ENCODE measurements at regions not wholly inside any gene's neighbourhood (a gene's known extent, or its start where the extent isn't known, plus 50 kb on each side); places are given as distances from the start of the nearest gene placed in this dataset.

GRCh38 chr16:5526826-5527225, 429.2 kb upstream of the EEF2KMT start:
- DNase-seq = no peak

GRCh38 chr16:5523829-5524228, 426.2 kb upstream of the EEF2KMT start:
- intact Hi-C loops (cut with DNase I) = no loop called here

More at GRCh38 chr16:5526826-5527225, 429.2 kb upstream of the EEF2KMT start:
- intact Hi-C loops (cut with DNase I) = no loop called here

DNA sequence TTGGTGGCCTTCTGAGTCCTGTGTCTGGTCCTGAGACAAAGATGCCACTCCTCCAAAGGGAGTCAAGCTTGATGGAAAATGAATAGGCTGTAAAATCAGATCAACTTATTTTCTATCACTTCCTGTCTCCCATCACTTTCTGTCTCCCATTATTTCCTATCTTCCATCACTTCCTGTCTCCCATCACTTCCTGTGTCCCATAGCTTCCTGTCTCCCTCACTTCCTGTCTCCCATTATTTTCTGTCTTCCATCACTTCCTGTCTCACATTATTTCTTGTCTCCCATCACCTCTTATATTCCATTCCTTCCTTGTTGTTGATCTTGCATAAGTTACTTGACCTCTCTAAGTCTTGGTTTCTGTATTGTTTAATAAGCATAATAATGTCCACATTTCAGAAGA, 418.5 kb upstream of the EEF2KMT start:
- DNase-seq = no peak
- intact Hi-C loops (cut with DNase I) = no loop called here

More at GRCh38 chr16:5523829-5524228, 426.2 kb upstream of the EEF2KMT start:
- no peak for DNase-seq

GRCh38 chr16:5512014-5512413, 414.4 kb upstream of the EEF2KMT start:
- no peak for DNase-seq
- intact Hi-C loops (cut with DNase I) = no loop called here

- DNase-seq = no peak
- intact Hi-C loops (cut with DNase I) = no loop called here
Observed at GRCh38 chr16:5510819-5511370, 413.3 kb upstream of the EEF2KMT start.

GRCh38 chr16:5509794-5510193, 412.2 kb upstream of the EEF2KMT start:
- DNase-seq = no peak

DNA sequence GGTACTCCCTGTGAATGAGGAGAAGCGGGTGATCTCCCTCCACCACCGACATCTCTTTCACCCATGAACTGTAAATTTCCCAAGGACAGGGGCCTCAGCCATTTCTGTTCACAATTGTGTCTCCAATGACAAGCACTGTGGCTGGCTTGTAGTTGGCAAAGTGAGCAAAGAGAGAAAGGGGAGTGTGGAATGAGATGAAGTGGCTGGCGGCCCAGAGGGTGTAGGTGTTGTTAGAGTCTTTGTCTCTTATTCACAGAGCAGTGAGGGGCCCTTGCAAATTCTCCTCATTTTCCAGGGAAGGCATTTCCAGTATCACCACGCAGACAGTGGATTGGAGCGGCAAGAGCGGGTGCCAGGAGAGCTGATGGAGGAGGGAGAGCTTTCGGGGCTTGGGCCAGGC, 411.7 kb upstream of the EEF2KMT start:
- intact Hi-C loops (cut with DNase I) = no loop called here
- DNase-seq = no peak

More at GRCh38 chr16:5509794-5510193, 412.2 kb upstream of the EEF2KMT start:
- intact Hi-C loops (cut with DNase I) = no loop called here

DNA sequence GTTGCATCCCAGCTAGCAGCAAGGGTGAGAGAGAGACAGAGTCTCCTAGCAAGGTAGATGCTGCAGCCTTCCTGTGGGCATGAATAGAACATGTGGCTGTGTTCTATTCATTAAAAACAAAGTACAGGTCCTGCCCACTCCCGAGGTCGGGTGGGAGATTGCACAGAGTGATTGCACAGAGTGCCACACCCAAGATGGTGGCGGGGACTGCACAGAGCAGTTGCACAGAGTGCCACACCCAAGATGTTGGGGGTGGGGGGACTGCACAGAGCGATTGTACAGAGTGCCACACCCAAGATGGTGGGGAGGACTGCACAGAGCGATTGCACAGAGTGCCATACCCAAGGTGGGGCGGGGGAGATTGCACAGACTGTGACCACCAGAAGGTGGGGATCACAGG, 410.8 kb upstream of the EEF2KMT start:
- intact Hi-C loops (cut with DNase I) = no loop called here

GRCh38 chr16:5506021-5506420, 408.4 kb upstream of the EEF2KMT start:
- intact Hi-C loops (cut with DNase I) = no loop called here
- DNase-seq = peak in 39 of 42 donors; percentile 13 to 83 (median 47)

More for the DNA sequence above, 410.8 kb upstream of the EEF2KMT start:
- DNase-seq = no peak

DNA sequence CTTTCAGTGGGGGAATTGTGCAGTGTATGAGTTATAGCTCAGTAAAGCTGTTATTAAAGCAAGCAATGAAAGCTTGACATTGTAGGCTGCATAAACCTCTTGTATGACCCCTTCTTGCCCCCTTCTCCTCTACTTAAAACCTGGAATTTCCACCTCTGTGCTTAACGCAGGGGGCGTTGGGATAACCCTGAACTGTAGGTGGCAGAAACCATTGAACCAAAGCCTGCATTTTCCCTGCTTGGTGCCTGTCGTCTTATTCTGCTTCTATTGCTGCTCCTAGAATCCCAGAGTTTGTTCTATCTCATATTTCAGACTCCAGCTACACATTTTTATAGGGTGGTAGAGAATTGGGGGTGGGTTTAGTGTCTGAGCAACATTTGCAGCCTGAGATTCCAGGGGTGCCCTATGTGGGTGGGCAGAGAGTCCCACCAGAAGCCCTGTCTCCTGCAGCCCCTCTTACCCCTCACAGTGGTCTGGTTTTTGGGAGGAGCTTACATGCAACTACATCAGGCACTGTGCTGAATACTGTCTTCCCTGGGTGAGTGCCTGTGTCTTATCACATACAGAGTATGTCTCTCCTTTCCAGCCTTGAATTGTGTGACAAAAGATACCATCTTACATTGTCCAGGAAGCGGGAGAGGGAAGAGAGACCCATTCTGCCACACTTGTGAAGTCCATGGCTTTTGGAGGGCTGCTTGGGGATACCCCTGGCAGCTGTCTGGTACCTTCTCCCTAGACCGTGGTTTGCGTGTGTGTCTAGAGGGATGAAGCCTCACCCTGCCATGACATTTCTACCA, 407.7 kb upstream of the EEF2KMT start:
- intact Hi-C loops (cut with DNase I) = no loop called here
- DNase-seq = no peak

DNA sequence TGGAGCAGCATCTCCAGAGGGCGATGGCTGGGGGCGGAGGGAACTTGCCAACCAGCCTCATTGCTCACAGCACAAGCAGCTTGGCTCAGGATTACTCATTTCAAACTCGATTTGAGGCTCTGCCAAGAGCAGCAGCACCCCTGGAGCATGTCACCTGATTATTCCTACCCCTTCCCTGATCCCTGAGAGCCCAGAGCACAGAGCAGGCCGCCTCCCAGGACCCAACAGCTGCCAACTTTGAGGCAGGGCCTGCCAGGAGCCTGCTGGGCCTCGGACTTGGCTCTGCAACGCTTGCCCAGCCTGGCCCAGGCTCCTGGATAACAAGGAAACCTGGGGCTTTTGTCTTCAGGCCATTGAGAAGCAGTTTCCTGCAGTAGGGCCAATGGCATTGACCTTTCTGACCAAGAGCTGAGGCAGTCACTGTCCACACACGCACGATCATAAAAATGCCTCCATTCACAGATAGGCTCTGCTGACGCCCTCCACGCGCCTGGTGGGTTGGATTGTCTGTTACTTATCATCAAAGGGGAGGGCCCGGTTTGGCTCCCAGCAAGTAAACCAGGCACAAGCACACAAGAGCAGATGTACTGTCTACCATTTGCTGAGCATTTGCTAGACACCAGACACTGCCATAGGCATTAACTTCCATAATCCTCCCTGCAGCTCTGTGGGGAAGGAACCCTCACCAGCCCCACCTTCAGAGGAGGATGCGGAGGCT, 406.6 kb upstream of the EEF2KMT start:
- DNase-seq = peak; percentile 13 to 85 (median 60)
- intact Hi-C loops (cut with DNase I) = loop anchor here (5.0 kb wide), 1 partner anchor 118 kb away; no protein-coding TSS in a partner anchor

GRCh38 chr16:5502944-5503343, 405.3 kb upstream of the EEF2KMT start:
- intact Hi-C loops (cut with DNase I) = loop anchor here (5.0 kb wide), 1 partner anchor 119 kb away; no protein-coding TSS in a partner anchor
- DNase-seq = no peak

GRCh38 chr16:5502467-5502869, 404.9 kb upstream of the EEF2KMT start:
- peak in 31 of 42 donors; percentile 12 to 66 (median 34) for DNase-seq
- intact Hi-C loops (cut with DNase I) = loop anchor here (5.0 kb wide), 1 partner anchor 120 kb away; no protein-coding TSS in a partner anchor

- intact Hi-C loops (cut with DNase I) = loop anchor here (5.0 kb wide), 1 partner anchor 122 kb away; no protein-coding TSS in a partner anchor
Observed at GRCh38 chr16:5500526-5500925, 402.9 kb upstream of the EEF2KMT start.

DNA sequence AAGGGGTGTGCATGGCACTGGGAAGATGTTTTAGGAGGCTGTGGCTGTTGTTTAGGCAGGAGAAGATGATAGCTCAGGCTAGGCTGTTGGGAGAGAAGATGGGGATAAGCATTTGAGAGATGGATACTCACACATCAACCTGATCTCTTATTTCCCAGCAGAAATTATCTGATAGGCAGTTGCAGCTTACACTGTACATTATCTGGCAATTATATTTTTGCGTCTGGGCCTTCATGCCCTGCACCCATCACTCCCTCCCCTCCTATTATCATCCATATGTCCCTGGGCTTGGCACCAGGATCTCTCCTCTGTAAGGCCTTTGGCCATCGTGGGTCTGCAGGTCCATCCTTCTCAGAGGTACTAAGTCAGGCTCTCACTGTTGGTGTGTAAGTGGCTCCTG, 401.0 kb upstream of the EEF2KMT start:
- intact Hi-C loops (cut with DNase I) = loop anchor here (10.0 kb wide), 1 partner anchor 264 kb away; no protein-coding TSS in a partner anchor
- no peak for DNase-seq

More at GRCh38 chr16:5500526-5500925, 402.9 kb upstream of the EEF2KMT start:
- no peak for DNase-seq

DNA sequence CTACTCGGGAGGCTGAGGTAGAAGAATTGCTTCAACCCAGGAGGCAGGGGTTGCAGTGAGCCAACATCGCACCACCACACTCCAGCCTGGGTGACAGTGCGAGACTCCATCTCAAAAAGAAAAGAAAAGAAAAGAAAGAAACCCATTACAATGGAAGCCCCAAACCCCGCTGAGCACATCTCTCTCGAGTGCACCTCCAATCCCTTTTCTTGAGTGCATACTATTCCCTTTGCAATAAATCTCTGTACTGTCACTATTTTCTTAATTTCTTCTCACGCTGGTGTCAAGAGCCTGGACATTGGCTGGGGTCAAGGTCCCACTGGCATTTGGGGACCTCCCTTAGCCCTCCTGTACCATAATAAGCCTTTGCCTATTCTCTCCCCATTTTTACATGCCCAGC, 398.4 kb upstream of the EEF2KMT start:
- intact Hi-C loops (cut with DNase I) = loop anchor here (10.0 kb wide), 1 partner anchor 261 kb away; no protein-coding TSS in a partner anchor
- DNase-seq = no peak

GRCh38 chr16:5490499-5490898, 392.9 kb upstream of the EEF2KMT start:
- peak; percentile 29 to 84 (median 62) for DNase-seq
- intact Hi-C loops (cut with DNase I) = loop anchor here (10.0 kb wide), 1 partner anchor 256 kb away; no protein-coding TSS in a partner anchor

DNA sequence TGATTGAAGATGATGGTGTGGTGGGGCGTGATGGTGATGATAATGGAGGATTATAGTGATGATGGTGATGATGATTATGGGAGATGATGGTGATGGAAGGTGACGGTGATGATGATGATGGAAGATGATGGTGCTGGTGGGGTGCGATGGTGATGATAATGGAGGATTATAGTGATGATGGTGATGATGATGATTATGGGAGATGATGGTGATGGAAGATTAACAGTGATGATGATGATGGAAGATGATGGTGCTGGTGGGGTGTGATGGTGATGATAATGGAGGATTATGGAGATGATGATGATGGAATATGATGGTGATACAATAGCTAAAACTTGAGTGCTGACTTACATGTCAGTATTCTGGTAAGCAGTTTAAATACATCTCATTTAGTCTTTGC, 391.0 kb upstream of the EEF2KMT start:
- no peak for DNase-seq

DNA sequence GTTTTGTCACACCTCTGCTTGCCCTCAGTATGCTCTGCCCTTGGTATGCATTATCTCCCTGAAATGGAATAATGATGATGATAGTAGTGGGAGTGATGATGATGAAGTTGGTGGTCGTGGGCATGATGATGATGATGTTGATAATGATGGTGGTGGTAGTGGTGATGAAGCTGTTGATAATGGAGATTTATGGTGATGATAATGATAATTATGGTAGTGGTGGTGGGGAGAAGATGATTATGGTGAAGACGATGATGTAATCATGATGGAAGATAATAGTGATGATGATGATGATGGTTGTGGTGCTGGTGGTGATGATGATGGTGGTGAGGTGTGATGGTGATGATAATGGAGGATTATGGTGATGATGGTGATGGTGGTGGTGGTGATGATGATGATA, 390.1 kb upstream of the EEF2KMT start:
- intact Hi-C loops (cut with DNase I) = no loop called here

More for the DNA sequence above, 391.0 kb upstream of the EEF2KMT start:
- intact Hi-C loops (cut with DNase I) = no loop called here

More for the DNA sequence above, 390.1 kb upstream of the EEF2KMT start:
- no peak for DNase-seq
